Neural progenitor cell (in vitro differentiated cells): ENCODE measurements at regions not wholly inside any gene's neighbourhood (a gene's known extent, or its start where the extent isn't known, plus 50 kb on each side); places are given as distances from the start of the nearest gene placed in this dataset.

Source experiments
- DNase-seq: peaks from one replicate; pipeline ENCODE4 v3.0.0-alpha.2; 2016; ENCODE audit warnings: low spot score
- H2AFZ ChIP-seq: fragments of 200-600 bp; sonication (generic); replicated peaks from 2 replicates; pipeline ENCODE4 v1.6.1; 2016; ENCODE audit warnings: antibody characterized with exemption
- H3F3A ChIP-seq: fragments of 200-600 bp; sonication (generic); 2 replicates; pipeline ENCODE4 v1.6.1; 2016; ENCODE audit warnings: antibody characterized with exemption, low read depth
- H3K27ac ChIP-seq: fragments of 200-600 bp; sonication (generic); 2 replicates; pipeline ENCODE4 v1.5.1; 2016; ENCODE audit warnings: mild to moderate bottlenecking
- H3K27me3 ChIP-seq: fragments of 200-600 bp; sonication (generic); 2 replicates; pipeline ENCODE4 v1.6.1; 2016; ENCODE audit warnings: mild to moderate bottlenecking, moderate library complexity
- H3K36me3 ChIP-seq: fragments of 200-600 bp; sonication (generic); 2 replicates; pipeline ENCODE4 v1.5.1; 2016
- H3K4me1 ChIP-seq: fragments of 200-600 bp; sonication (generic); 2 replicates; pipeline ENCODE4 v1.6.1; 2016; ENCODE audit warnings: mixed run types
- H3K4me2 ChIP-seq: fragments of 200-600 bp; sonication (generic); 2 replicates; pipeline ENCODE4 v1.6.1; 2016
- H3K4me3 ChIP-seq: fragments of 200-600 bp; sonication (generic); 2 replicates; pipeline ENCODE4 v1.5.1; 2016
- H3K79me2 ChIP-seq: fragments of 200-600 bp; sonication (generic); 2 replicates; pipeline ENCODE4 v1.6.1; 2016; ENCODE audit warnings: low read depth
- H3K9ac ChIP-seq: fragments of 200-600 bp; sonication (generic); 2 replicates; pipeline ENCODE4 v1.6.1; 2016
- H3K9me3 ChIP-seq: fragments of 200-600 bp; sonication (generic); 2 replicates; pipeline ENCODE4 v1.5.1; 2016; ENCODE audit warnings: low read depth
- H4K20me1 ChIP-seq: fragments of 200-600 bp; sonication (generic); 2 replicates; pipeline ENCODE4 v1.6.1; 2016; ENCODE audit warnings: low read depth
- H3K27ac Mint-ChIP-seq: 3 replicates; pipeline ENCODE4 v1.8.0; 2021; ENCODE audit warnings: mixed read lengths
- H3K27me3 Mint-ChIP-seq: 2 replicates; pipeline ENCODE4 v1.8.0; 2022; ENCODE audit warnings: low read depth, mild to moderate bottlenecking, inconsistent platforms, moderate library complexity, mixed read lengths; ENCODE audit not compliant: insufficient read depth
- H3K36me3 Mint-ChIP-seq: 3 replicates; pipeline ENCODE4 v1.8.0; 2021; ENCODE audit warnings: mixed read lengths
- H3K4me1 Mint-ChIP-seq: 3 replicates; pipeline ENCODE4 v1.8.0; 2021; ENCODE audit warnings: mixed read lengths
- H3K4me3 Mint-ChIP-seq: 3 replicates; pipeline ENCODE4 v1.8.0; 2021; ENCODE audit warnings: mild to moderate bottlenecking, moderate library complexity, mixed read lengths
- H3K9me3 Mint-ChIP-seq: 3 replicates; pipeline ENCODE4 v1.8.0; 2020; ENCODE audit warnings: mixed read lengths
- CTCF ChIP-seq: fragments of 200-600 bp; sonication (generic); IDR thresholded peaks from 2 replicates; pipeline ENCODE4 v1.5.1; 2017; ENCODE audit warnings: antibody characterized with exemption, mild to moderate bottlenecking
- EZH2 ChIP-seq: fragments of 200-600 bp; sonication (generic); IDR thresholded peaks from 2 replicates; pipeline ENCODE4 v1.6.1; 2017; ENCODE audit warnings: antibody characterized with exemption, mild to moderate bottlenecking, moderate library complexity
- EZH2phosphoT487 ChIP-seq: fragments of 200-600 bp; sonication (generic); IDR thresholded peaks from 2 replicates; pipeline ENCODE4 v1.6.1; 2017; ENCODE audit warnings: antibody characterized with exemption

- H3K27ac ChIP-seq = no peak overlapping the region
- H3K9ac ChIP-seq = no peak overlapping the region
- H2AFZ ChIP-seq = no peak overlapping the region
- no peak for DNase-seq
- Mint-ChIP-seq H3K9me3 (no peaks in the 10 kb centered on the region), H3K27me3 (no peaks in the 10 kb centered on the region), H3K4me1 (no peaks in the 10 kb centered on the region), H3K4me3 (no peak overlapping the region), H3K36me3 (no peaks in the 10 kb centered on the region), H3K27ac (no peak overlapping the region)
- H3K36me3 ChIP-seq = no peaks in the 10 kb centered on the region
- H3K79me2 ChIP-seq = no peaks in the 10 kb centered on the region
- no peaks in the 10 kb centered on the region for H3K9me3 ChIP-seq
- peaks cover 42% of the 10 kb centered on the region for H3K27me3 ChIP-seq
- H4K20me1 ChIP-seq = no peaks in the 10 kb centered on the region
- H3K4me3 ChIP-seq = no peak overlapping the region
- TF ChIP-seq CTCF (no peak), EZH2 (no peak), EZH2phosphoT487 (no peak)
- no peaks in the 10 kb centered on the region for H3F3A ChIP-seq
- no peak overlapping the region for H3K4me2 ChIP-seq
- H3K4me1 ChIP-seq = no peaks in the 10 kb centered on the region
Measured at GRCh38 chr9:126262738-126263137, 63.9 kb upstream of the MVB12B start.

GRCh38 chr9:126270556-126270955 is 56.1 kb upstream of the MVB12B start:
- Histone ChIP-seq H3K4me1 (peaks cover 6% of the 10 kb centered on the region), H3K79me2 (no peaks in the 10 kb centered on the region), H3K36me3 (no peaks in the 10 kb centered on the region), H3K27me3 (no peaks in the 10 kb centered on the region), H3K9ac (no peak overlapping the region), H3K9me3 (no peaks in the 10 kb centered on the region), H3K27ac (no peak overlapping the region), H3F3A (no peaks in the 10 kb centered on the region), H4K20me1 (no peaks in the 10 kb centered on the region), H3K4me3 (no peak overlapping the region), H2AFZ (no peak overlapping the region), H3K4me2 (no peak overlapping the region)
- Mint-ChIP-seq H3K27me3 (no peaks in the 10 kb centered on the region), H3K9me3 (peaks cover 8% of the 10 kb centered on the region), H3K4me3 (no peak overlapping the region), H3K36me3 (peaks cover 2% of the 10 kb centered on the region), H3K27ac (no peak overlapping the region), H3K4me1 (peaks cover 11% of the 10 kb centered on the region)
- TF ChIP-seq EZH2 (no peak), CTCF (no peak), EZH2phosphoT487 (no peak)
- no peak for DNase-seq

- Histone ChIP-seq H3F3A (no peaks in the 10 kb centered on the region), H3K4me1 (peaks cover 10% of the 10 kb centered on the region), H3K27ac (no peak overlapping the region), H3K79me2 (no peaks in the 10 kb centered on the region), H3K4me3 (no peak overlapping the region), H3K36me3 (no peaks in the 10 kb centered on the region), H3K27me3 (no peaks in the 10 kb centered on the region), H3K4me2 (no peak overlapping the region), H3K9ac (no peak overlapping the region), H4K20me1 (no peaks in the 10 kb centered on the region), H2AFZ (peak overlapping the region; percentile 100), H3K9me3 (no peaks in the 10 kb centered on the region)
- Mint-ChIP-seq H3K36me3 (peaks cover 2% of the 10 kb centered on the region), H3K27me3 (no peaks in the 10 kb centered on the region), H3K9me3 (peaks cover 19% of the 10 kb centered on the region), H3K4me1 (peaks cover 19% of the 10 kb centered on the region), H3K27ac (peak overlapping the region; percentile 99), H3K4me3 (no peak overlapping the region)
- DNase-seq = peak; percentile 37
- TF ChIP-seq EZH2 (no peak), EZH2phosphoT487 (no peak), CTCF (no peak)
Measured at GRCh38 chr9:126275386-126276001, 51.1 kb upstream of the MVB12B start.
